Hepatocyte (in vitro differentiated cells): ENCODE measurements at regions not wholly inside any gene's neighbourhood (a gene's known extent, or its start where the extent isn't known, plus 50 kb on each side); places are given as distances from the start of the nearest gene placed in this dataset.

Source experiments
- DNase-seq: peaks from one replicate; pipeline ENCODE4 v3.0.0-alpha.2; 2016; ENCODE audit warnings: low spot score
- H2AFZ ChIP-seq: fragments of 200-600 bp; sonication (generic); 2 replicates; pipeline ENCODE4 v1.6.0; 2016; ENCODE audit warnings: antibody characterized with exemption, mild to moderate bottlenecking
- H3K27ac ChIP-seq: fragments of 200-600 bp; sonication (generic); 2 replicates; pipeline ENCODE4 v1.5.1; 2016; ENCODE audit warnings: mild to moderate bottlenecking
- H3K27me3 ChIP-seq: fragments of 200-600 bp; sonication (generic); 2 replicates; pipeline ENCODE4 v1.6.1; 2016
- H3K36me3 ChIP-seq: fragments of 200-600 bp; sonication (generic); replicated peaks from 2 replicates; pipeline ENCODE4 v1.5.1; 2016; ENCODE audit warnings: low read depth; ENCODE audit not compliant: insufficient read depth
- H3K4me1 ChIP-seq: fragments of 200-600 bp; sonication (generic); 2 replicates; pipeline ENCODE4 v1.5.1; 2016; ENCODE audit warnings: mild to moderate bottlenecking, moderate library complexity; ENCODE audit not compliant: insufficient read depth
- H3K4me2 ChIP-seq: fragments of 200-600 bp; sonication (generic); 2 replicates; pipeline ENCODE4 v1.6.0; 2016
- H3K4me3 ChIP-seq: fragments of 200-600 bp; sonication (generic); 2 replicates; pipeline ENCODE4 v1.5.1; 2016; ENCODE audit warnings: mild to moderate bottlenecking
- H3K79me2 ChIP-seq: fragments of 200-600 bp; sonication (generic); 2 replicates; pipeline ENCODE4 v1.6.0; 2017; ENCODE audit warnings: mild to moderate bottlenecking
- H3K9me2 ChIP-seq: fragments of 200-600 bp; sonication (generic); replicated peaks from 2 replicates; pipeline ENCODE4 v1.6.0; 2017; ENCODE audit warnings: mild to moderate bottlenecking; ENCODE audit not compliant: insufficient read depth
- H3K9me3 ChIP-seq: fragments of 200-600 bp; sonication (generic); 2 replicates; pipeline ENCODE4 v1.5.1; 2016; ENCODE audit warnings: low read depth, mild to moderate bottlenecking
- H4K20me1 ChIP-seq: fragments of 200-600 bp; sonication (generic); 2 replicates; pipeline ENCODE4 v1.6.0; 2016; ENCODE audit warnings: mild to moderate bottlenecking; ENCODE audit not compliant: insufficient read depth, poor library complexity, severe bottlenecking
- EZH2 ChIP-seq: fragments of 200-600 bp; sonication (generic); IDR thresholded peaks from 2 replicates; pipeline ENCODE4 v1.6.1; 2016; ENCODE audit warnings: antibody characterized with exemption, mild to moderate bottlenecking, borderline replicate concordance
- EZH2phosphoT487 ChIP-seq: fragments of 200-600 bp; sonication (generic); IDR thresholded peaks from one replicate; pipeline ENCODE4 v1.6.1; 2018; ENCODE audit warnings: antibody characterized with exemption, mild to moderate bottlenecking, low read depth, moderate library complexity; ENCODE audit not compliant: unreplicated experiment, severe bottlenecking
- WGBS: methylation state at CpG from one replicate; pipeline ENCODE4 v1.1.6; 2016; ENCODE audit warnings: low lambda C conversion rate; ENCODE audit errors: missing lambda C conversion rate; 5-methylcytosine and 5-hydroxymethylcytosine counted together
- TF ChIP-seq, protein P1 (sequence below): fragments of 200-600 bp; sonication (generic); IDR thresholded peaks from 2 replicates; pipeline ENCODE4 v1.5.1; 2016; ENCODE audit warnings: antibody characterized with exemption, mild to moderate bottlenecking; ENCODE audit not compliant: poor library complexity

- no peaks in the 10 kb centered on the region for H3K9me2 ChIP-seq
- no peaks in the 10 kb centered on the region for H3K36me3 ChIP-seq
- H2AFZ ChIP-seq = no peak overlapping the region
- peaks cover 9% of the 10 kb centered on the region for H3K4me1 ChIP-seq
- WGBS = 50% methylated on average over 3 of the region's 3 CpGs
- H3K79me2 ChIP-seq = no peaks in the 10 kb centered on the region
- no peak overlapping the region for H3K4me3 ChIP-seq
- no peak for TF ChIP-seq EZH2
- TF ChIP-seq, protein P1, sequence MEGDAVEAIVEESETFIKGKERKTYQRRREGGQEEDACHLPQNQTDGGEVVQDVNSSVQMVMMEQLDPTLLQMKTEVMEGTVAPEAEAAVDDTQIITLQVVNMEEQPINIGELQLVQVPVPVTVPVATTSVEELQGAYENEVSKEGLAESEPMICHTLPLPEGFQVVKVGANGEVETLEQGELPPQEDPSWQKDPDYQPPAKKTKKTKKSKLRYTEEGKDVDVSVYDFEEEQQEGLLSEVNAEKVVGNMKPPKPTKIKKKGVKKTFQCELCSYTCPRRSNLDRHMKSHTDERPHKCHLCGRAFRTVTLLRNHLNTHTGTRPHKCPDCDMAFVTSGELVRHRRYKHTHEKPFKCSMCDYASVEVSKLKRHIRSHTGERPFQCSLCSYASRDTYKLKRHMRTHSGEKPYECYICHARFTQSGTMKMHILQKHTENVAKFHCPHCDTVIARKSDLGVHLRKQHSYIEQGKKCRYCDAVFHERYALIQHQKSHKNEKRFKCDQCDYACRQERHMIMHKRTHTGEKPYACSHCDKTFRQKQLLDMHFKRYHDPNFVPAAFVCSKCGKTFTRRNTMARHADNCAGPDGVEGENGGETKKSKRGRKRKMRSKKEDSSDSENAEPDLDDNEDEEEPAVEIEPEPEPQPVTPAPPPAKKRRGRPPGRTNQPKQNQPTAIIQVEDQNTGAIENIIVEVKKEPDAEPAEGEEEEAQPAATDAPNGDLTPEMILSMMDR = no peak
- no peak for TF ChIP-seq EZH2phosphoT487
- no peak for DNase-seq
- H3K4me2 ChIP-seq = no peak overlapping the region
- H3K9me3 ChIP-seq = no peaks in the 10 kb centered on the region
- no peaks in the 10 kb centered on the region for H3K27me3 ChIP-seq
- H4K20me1 ChIP-seq = no peaks in the 10 kb centered on the region
- no peak overlapping the region for H3K27ac ChIP-seq
Measured at GRCh38 chr5:117302949-117303348, 728.3 kb upstream of the SEMA6A start.

- TF ChIP-seq EZH2 (no peak), EZH2phosphoT487 (no peak)
- TF ChIP-seq, protein P1 = no peak
- DNase-seq = no peak
- H3K27me3 ChIP-seq = no peaks in the 10 kb centered on the region
- no peaks in the 10 kb centered on the region for H3K9me3 ChIP-seq
- H2AFZ ChIP-seq = no peak overlapping the region
- no peak overlapping the region for H3K4me3 ChIP-seq
- no peak overlapping the region for H3K4me2 ChIP-seq
- no peaks in the 10 kb centered on the region for H3K79me2 ChIP-seq
- no peaks in the 10 kb centered on the region for H3K9me2 ChIP-seq
- no peaks in the 10 kb centered on the region for H4K20me1 ChIP-seq
- 88% methylated on average over 1 of the region's 1 CpG for WGBS
- peaks cover 9% of the 10 kb centered on the region for H3K4me1 ChIP-seq
- no peaks in the 10 kb centered on the region for H3K36me3 ChIP-seq
- no peak overlapping the region for H3K27ac ChIP-seq
Measured at GRCh38 chr5:117302473-117302872, 727.9 kb upstream of the SEMA6A start.

DNA sequence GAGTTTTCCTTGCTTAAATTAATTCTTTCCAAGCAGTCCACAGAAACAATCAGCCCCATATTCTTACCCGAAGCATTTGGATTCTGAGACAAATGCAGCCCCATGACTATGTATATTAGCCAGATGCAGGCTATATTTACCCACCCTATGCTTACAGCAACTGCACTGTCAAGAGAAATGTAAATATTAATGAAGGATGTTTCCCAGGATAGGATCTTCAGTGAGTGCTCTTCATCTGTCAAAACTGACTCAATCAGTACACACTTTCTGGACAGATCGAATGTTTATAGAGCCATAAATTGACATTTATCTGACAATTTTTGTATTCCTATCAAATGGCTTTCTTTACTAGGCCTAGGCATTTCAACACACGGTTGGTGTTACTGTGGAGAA is 725.3 kb upstream of the SEMA6A start:
- Histone ChIP-seq H3K27me3 (no peaks in the 10 kb centered on the region), H3K27ac (no peak overlapping the region), H3K4me2 (no peak overlapping the region), H3K36me3 (no peaks in the 10 kb centered on the region), H3K9me3 (no peaks in the 10 kb centered on the region), H3K9me2 (no peaks in the 10 kb centered on the region), H4K20me1 (no peaks in the 10 kb centered on the region), H3K4me1 (peaks cover 9% of the 10 kb centered on the region), H3K4me3 (no peak overlapping the region), H3K79me2 (no peaks in the 10 kb centered on the region), H2AFZ (no peak overlapping the region)
- WGBS = 23% methylated on average over 3 of the region's 3 CpGs
- TF ChIP-seq EZH2 (no peak), EZH2phosphoT487 (no peak)
- TF ChIP-seq, protein P1 = no peak
- no peak for DNase-seq
